A673 (cell line): ENCODE measurements at regions not wholly inside any gene's neighbourhood (a gene's known extent, or its start where the extent isn't known, plus 50 kb on each side); places are given as distances from the start of the nearest gene placed in this dataset.

Experiments
- BruUV-seq: library from RNA; stranded (reverse); fragments of 400-500 nt; replicated peaks from 2 replicates; lab custom pipeline; 2021; lab: Mats Ljungman, UMichigan
- CTCF ChIA-PET: fragments of 300-600 bp; sonication (Branson Sonifier 250); formaldehyde crosslinking; loops from one replicate; lab custom pipeline; 2022; ENCODE audit warnings: antibody characterized with exemption; lab: Charles Lee
- POLR2A ChIA-PET: fragments of 300-600 bp; sonication (Branson Sonifier 250); formaldehyde crosslinking; loops from one replicate; lab custom pipeline; 2022; ENCODE audit warnings: antibody characterized with exemption; ENCODE audit not compliant: low non-redundant PET; lab: Charles Lee
- DNase-seq: peaks from one replicate; pipeline ENCODE4 v3.0.0-alpha.2; 2015; ENCODE audit warnings: low spot score
- H3K27ac ChIP-seq: fragments of 200-600 bp; sonication (generic); 2 replicates; pipeline ENCODE4 v1.5.1; 2016; ENCODE audit warnings: mixed run types, low read depth, mild to moderate bottlenecking, mixed read lengths, antibody characterized with exemption, low read length; ENCODE audit not compliant: poor library complexity, severe bottlenecking
- H3K27me3 ChIP-seq: fragments of 200-600 bp; sonication (generic); replicated peaks from 2 replicates; pipeline ENCODE4 v1.6.1; 2017; ENCODE audit warnings: mixed run types, low read depth, mild to moderate bottlenecking, mixed read lengths, antibody characterized with exemption, low read length; ENCODE audit not compliant: insufficient read depth, poor library complexity
- H3K36me3 ChIP-seq: fragments of 200-600 bp; sonication (generic); 2 replicates; pipeline ENCODE4 v1.6.1; 2016; ENCODE audit warnings: mixed run types, mild to moderate bottlenecking, mixed read lengths, antibody characterized with exemption, low read length; ENCODE audit not compliant: insufficient read depth, poor library complexity, severe bottlenecking
- H3K4me1 ChIP-seq: fragments of 200-600 bp; sonication (generic); 2 replicates; pipeline ENCODE4 v1.6.1; 2017; ENCODE audit warnings: mixed run types, mild to moderate bottlenecking, mixed read lengths, antibody characterized with exemption, low read length; ENCODE audit not compliant: insufficient read depth, poor library complexity, severe bottlenecking
- H3K4me3 ChIP-seq: fragments of 200-600 bp; sonication (generic); 2 replicates; pipeline ENCODE4 v1.5.1; 2016; ENCODE audit warnings: low read depth, mixed run types, mild to moderate bottlenecking, mixed read lengths, low read length; ENCODE audit not compliant: poor library complexity, severe bottlenecking
- H3K9me3 ChIP-seq: fragments of 200-600 bp; sonication (generic); 2 replicates; pipeline ENCODE4 v1.6.1; 2016; ENCODE audit warnings: mixed run types, low read depth, mild to moderate bottlenecking, mixed read lengths, antibody characterized with exemption, low read length; ENCODE audit not compliant: poor library complexity, severe bottlenecking
- CTCF ChIP-seq: fragments of 300-800, 200-600 bp; sonication (generic); conservative IDR thresholded peaks from 2 replicates; pipeline ENCODE4 v1.5.1; 2017; ENCODE audit warnings: low read depth, mild to moderate bottlenecking, antibody characterized with exemption, low read length, moderate library complexity, mixed read lengths
- EZH2 ChIP-seq: fragments of 200-600 bp; sonication (generic); IDR thresholded peaks from 2 replicates; pipeline ENCODE4 v1.6.1; 2017; ENCODE audit warnings: borderline replicate concordance, low read depth, mild to moderate bottlenecking, mixed read lengths, antibody characterized with exemption, low read length; ENCODE audit not compliant: poor library complexity, severe bottlenecking
- intact Hi-C: fragments of 100-400 bp; cut with micrococcal nuclease; formaldehyde crosslinking; loops from one replicate; pipeline ENCODE4 v1.10.0; 2022; ENCODE audit not compliant: unreplicated experiment

DNA sequence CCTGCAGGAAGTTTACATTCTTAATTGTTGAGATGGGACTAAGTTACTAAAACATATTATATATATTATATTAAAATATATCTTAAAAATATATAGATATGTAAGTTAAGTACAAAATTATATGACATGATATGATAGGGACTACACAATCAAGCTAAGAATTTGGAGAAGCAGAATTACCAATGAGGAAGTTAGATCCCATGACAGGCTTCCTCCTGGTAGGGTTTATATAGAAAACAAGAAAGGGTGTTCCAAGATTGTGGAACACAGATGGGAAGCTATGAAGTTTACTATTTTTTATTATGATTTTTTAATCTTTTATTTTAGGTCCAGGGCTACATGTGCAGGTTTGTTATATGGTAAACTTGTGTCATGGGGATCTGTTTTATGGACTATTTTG lies 260.8 kb upstream of the ZFHX3 start:
- TF ChIP-seq EZH2 (no peak), CTCF (no peak)
- H3K9me3 ChIP-seq: no peaks in the 10 kb centered on the region
- no peak for DNase-seq
- intact Hi-C loops: no loop called here
- ChIA-PET CTCF (no interaction called here), POLR2A (no interaction called here)
- H3K27me3 ChIP-seq: peaks cover 31% of the 10 kb centered on the region
- no TSS peak for BruUV-seq
- no peak overlapping the region for H3K4me3 ChIP-seq
- no peak overlapping the region for H3K27ac ChIP-seq
- H3K4me1 ChIP-seq: no peaks in the 10 kb centered on the region
- H3K36me3 ChIP-seq: no peaks in the 10 kb centered on the region

DNA sequence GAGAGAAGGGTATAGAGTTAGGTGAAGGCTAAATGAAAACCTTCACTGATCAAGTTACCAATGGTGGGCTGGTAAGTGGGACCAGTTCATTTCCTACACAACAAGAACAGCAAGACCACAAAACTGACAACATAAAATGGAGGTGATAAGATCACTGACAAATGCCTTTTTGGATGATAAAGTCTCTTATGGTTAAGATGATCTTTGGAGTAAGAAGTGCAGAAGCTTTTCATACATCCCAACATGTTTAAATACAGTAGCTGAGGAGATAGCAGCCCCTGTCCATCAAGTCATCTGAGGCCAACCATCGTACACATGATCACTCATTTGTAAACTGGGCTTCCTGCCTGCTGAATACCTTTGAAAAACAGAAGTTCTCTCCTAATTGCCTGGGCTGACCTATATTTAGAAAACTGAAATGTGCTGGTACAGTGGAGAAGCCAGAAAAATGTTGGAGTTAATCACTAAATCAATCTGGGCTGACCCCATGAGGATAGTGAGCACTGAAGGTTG lies 259.0 kb upstream of the ZFHX3 start:
- H3K4me3 ChIP-seq: no peak overlapping the region
- H3K9me3 ChIP-seq: no peaks in the 10 kb centered on the region
- no TSS peak for BruUV-seq
- H3K27ac ChIP-seq: no peak overlapping the region
- no peak for DNase-seq
- peaks cover 37% of the 10 kb centered on the region for H3K27me3 ChIP-seq
- intact Hi-C loops: no loop called here
- TF ChIP-seq CTCF: no peak
- no peak for TF ChIP-seq EZH2
- POLR2A ChIA-PET: no interaction called here
- CTCF ChIA-PET: no interaction called here
- no peaks in the 10 kb centered on the region for H3K36me3 ChIP-seq
- H3K4me1 ChIP-seq: no peaks in the 10 kb centered on the region

GRCh38 chr16:73304008-73304774 lies 256.3 kb upstream of the ZFHX3 start:
- DNase-seq: no peak
- POLR2A ChIA-PET: no interaction called here
- no peaks in the 10 kb centered on the region for H3K36me3 ChIP-seq

More at GRCh38 chr16:73304008-73304774, 256.3 kb upstream of the ZFHX3 start:
- intact Hi-C loops: no loop called here
- H3K27me3 ChIP-seq: peaks cover 37% of the 10 kb centered on the region
- BruUV-seq: no TSS peak
- no peak overlapping the region for H3K27ac ChIP-seq
- no peaks in the 10 kb centered on the region for H3K9me3 ChIP-seq
- TF ChIP-seq CTCF (no peak), EZH2 (no peak)
- H3K4me3 ChIP-seq: no peak overlapping the region
- CTCF ChIA-PET: no interaction called here
- no peaks in the 10 kb centered on the region for H3K4me1 ChIP-seq
